Adrenal gland (tissue), 5 donors: ENCODE measurements at regions not wholly inside any gene's neighbourhood (a gene's known extent, or its start where the extent isn't known, plus 50 kb on each side); places are given as distances from the start of the nearest gene placed in this dataset.

Experiments used
- POLR2A ChIP-seq, 2 donors: fragments of 450-650 bp; IDR thresholded peaks; one replicate each; pipeline ENCODE4 v1.6.1; 2017; ENCODE audit warnings: antibody characterized with exemption in 2 of 2, mild to moderate bottlenecking in 2 of 2, moderate library complexity in 1 of 2
- TF ChIP-seq, protein P1 (sequence below), 6 experiments: fragments of 450-650 bp in 4 of 6; fragments of 200-600 bp in 2 of 6; sonication (generic) in 1 of 6; IDR thresholded peaks; 1 replicate in 5 of 6; 2 replicates in 1 of 6; pipeline versions ENCODE4 v1.5.1 to v1.8.0; 2016 to 2021; ENCODE audit warnings: antibody characterized with exemption in 6 of 6, mild to moderate bottlenecking in 2 of 6, moderate library complexity in 1 of 6
- donor health status: DM: no; HTN: no; CAD: no.

DNA sequence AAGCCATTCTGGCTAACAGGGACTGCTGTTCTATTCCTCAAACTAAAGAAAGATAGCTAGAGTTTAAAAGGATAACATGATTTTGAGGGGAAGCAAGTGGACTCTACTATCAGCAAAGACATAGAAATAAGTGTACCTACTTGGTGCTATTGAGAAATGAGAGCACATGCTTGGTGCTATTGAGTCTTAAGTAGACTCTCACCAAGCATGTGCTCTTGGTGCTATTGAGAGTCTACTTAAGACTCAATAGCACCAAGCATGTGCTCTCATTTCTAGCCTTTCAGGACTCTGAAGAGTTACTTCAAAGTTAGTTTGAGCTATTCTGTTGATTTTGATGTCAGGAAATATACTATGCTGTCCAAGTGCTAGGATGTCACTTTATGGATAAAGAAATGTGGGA lies 733.0 kb upstream of the ZWINT start:
- TF ChIP-seq, protein P1, sequence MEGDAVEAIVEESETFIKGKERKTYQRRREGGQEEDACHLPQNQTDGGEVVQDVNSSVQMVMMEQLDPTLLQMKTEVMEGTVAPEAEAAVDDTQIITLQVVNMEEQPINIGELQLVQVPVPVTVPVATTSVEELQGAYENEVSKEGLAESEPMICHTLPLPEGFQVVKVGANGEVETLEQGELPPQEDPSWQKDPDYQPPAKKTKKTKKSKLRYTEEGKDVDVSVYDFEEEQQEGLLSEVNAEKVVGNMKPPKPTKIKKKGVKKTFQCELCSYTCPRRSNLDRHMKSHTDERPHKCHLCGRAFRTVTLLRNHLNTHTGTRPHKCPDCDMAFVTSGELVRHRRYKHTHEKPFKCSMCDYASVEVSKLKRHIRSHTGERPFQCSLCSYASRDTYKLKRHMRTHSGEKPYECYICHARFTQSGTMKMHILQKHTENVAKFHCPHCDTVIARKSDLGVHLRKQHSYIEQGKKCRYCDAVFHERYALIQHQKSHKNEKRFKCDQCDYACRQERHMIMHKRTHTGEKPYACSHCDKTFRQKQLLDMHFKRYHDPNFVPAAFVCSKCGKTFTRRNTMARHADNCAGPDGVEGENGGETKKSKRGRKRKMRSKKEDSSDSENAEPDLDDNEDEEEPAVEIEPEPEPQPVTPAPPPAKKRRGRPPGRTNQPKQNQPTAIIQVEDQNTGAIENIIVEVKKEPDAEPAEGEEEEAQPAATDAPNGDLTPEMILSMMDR (IDR thresholded peaks at IDR 0.05) = no peak
- TF ChIP-seq POLR2A (IDR thresholded peaks at IDR 0.05) = no peak
